ENCODE measurements at regions not wholly inside any gene's neighbourhood (a gene's known extent, or its start where the extent isn't known, plus 50 kb on each side); places are given as distances from the start of the nearest gene placed in this dataset.

DNA sequence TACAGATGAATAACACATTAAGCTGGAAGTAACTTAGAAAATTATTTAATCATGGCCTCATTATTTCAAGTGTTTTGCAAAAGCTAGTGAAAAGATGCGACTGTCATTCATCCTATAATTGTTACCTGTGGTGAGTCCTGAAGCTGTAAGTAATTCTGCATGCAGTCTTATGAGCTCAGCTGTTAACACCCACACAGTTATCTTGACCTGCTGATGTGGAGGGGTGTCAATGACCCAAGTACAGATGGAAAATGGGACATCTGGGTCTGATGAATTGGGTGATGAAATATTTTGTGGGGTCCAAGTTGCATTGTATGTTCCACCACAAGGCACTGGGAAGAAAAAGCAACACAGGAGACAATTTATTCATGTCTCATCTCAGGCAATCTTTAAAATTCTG is 68.9 kb downstream of the OR13A1 start:
- no TSS peak for BruUV-seq (replicated peaks)
- H4K8ac ChIP-seq (ENCODE audit: low read depth in 2 of 2, low read length in 2 of 2): no peak overlapping the region
- H3K9me1 ChIP-seq (ENCODE audit: insufficient read depth, low read length): no peaks in the 10 kb centered on the region
- POLR2A ChIA-PET (ENCODE audit: unreplicated experiment): no interaction called here
- H3K79me1 ChIP-seq (ENCODE audit: low read depth in 1 of 2, low read length in 2 of 2): no peaks in the 10 kb centered on the region
- no peak overlapping the region for H3K4ac ChIP-seq (ENCODE audit: low read depth, low read length)
- H3K9me3 ChIP-seq (ENCODE audit: control insufficient read depth, insufficient read depth, low read length): no peaks in the 10 kb centered on the region
- H4K91ac ChIP-seq (ENCODE audit: insufficient read depth, low read depth, low read length): no peak overlapping the region
- H3K23ac ChIP-seq (ENCODE audit: low read depth, low read length): no peak overlapping the region
- no peak overlapping the region for H3K56ac ChIP-seq (ENCODE audit: extremely low read depth, insufficient read depth, low read length)
- TF ChIP-seq RCOR1 (IDR thresholded peaks at IDR 0.05; ENCODE audit: insufficient replicate concordance, low read length) (no peak), MAFK (IDR thresholded peaks at IDR 0.05; ENCODE audit: low read depth, low read length) (no peak), BHLHE40 (IDR thresholded peaks at IDR 0.05; ENCODE audit: low read depth, low read length) (no peak), SMC3 (IDR thresholded peaks at IDR 0.05; ENCODE audit: low read depth, low read length) (no peak), RAD21 (IDR thresholded peaks at IDR 0.05; ENCODE audit: low read length) (no peak), RFX5 (IDR thresholded peaks at IDR 0.05; ENCODE audit: low read depth, low read length) (no peak), CHD1 (IDR thresholded peaks at IDR 0.05; ENCODE audit: low read depth, low read length) (no peak), NFE2L2 (IDR thresholded peaks at IDR 0.05; ENCODE audit: low read depth, low read length) (no peak), MXI1 (IDR thresholded peaks at IDR 0.05; ENCODE audit: borderline replicate concordance, low read depth, low read length) (no peak), CEBPB (IDR thresholded peaks at IDR 0.05; ENCODE audit: low read depth, low read length) (no peak), MAZ (IDR thresholded peaks at IDR 0.05; ENCODE audit: borderline replicate concordance, low read depth, low read length) (no peak), POLR2A (IDR thresholded peaks at IDR 0.05; ENCODE audit: low read depth, low read length) (no peak)
- TF ChIP-seq, protein P1, sequence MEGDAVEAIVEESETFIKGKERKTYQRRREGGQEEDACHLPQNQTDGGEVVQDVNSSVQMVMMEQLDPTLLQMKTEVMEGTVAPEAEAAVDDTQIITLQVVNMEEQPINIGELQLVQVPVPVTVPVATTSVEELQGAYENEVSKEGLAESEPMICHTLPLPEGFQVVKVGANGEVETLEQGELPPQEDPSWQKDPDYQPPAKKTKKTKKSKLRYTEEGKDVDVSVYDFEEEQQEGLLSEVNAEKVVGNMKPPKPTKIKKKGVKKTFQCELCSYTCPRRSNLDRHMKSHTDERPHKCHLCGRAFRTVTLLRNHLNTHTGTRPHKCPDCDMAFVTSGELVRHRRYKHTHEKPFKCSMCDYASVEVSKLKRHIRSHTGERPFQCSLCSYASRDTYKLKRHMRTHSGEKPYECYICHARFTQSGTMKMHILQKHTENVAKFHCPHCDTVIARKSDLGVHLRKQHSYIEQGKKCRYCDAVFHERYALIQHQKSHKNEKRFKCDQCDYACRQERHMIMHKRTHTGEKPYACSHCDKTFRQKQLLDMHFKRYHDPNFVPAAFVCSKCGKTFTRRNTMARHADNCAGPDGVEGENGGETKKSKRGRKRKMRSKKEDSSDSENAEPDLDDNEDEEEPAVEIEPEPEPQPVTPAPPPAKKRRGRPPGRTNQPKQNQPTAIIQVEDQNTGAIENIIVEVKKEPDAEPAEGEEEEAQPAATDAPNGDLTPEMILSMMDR (conservative IDR thresholded peaks at IDR 0.05; ENCODE audit: low read depth, low read length): no peak
- TF ChIP-seq, protein P2, sequence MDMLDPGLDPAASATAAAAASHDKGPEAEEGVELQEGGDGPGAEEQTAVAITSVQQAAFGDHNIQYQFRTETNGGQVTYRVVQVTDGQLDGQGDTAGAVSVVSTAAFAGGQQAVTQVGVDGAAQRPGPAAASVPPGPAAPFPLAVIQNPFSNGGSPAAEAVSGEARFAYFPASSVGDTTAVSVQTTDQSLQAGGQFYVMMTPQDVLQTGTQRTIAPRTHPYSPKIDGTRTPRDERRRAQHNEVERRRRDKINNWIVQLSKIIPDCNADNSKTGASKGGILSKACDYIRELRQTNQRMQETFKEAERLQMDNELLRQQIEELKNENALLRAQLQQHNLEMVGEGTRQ (IDR thresholded peaks at IDR 0.05; ENCODE audit: low read depth, low read length): no peak
- TF ChIP-seq, protein P3, sequence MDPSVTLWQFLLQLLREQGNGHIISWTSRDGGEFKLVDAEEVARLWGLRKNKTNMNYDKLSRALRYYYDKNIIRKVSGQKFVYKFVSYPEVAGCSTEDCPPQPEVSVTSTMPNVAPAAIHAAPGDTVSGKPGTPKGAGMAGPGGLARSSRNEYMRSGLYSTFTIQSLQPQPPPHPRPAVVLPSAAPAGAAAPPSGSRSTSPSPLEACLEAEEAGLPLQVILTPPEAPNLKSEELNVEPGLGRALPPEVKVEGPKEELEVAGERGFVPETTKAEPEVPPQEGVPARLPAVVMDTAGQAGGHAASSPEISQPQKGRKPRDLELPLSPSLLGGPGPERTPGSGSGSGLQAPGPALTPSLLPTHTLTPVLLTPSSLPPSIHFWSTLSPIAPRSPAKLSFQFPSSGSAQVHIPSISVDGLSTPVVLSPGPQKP (IDR thresholded peaks at IDR 0.05; ENCODE audit: borderline replicate concordance, low read depth, low read length): no peak
- no peak overlapping the region for H3K4me3 ChIP-seq (ENCODE audit: insufficient read depth, low read depth, low read length)
- H2AK5ac ChIP-seq (ENCODE audit: low read depth, low read length): no peak overlapping the region
- no peak overlapping the region for H3K18ac ChIP-seq (ENCODE audit: low read depth, low read length)
- no peak overlapping the region for H3K9ac ChIP-seq (ENCODE audit: low read depth, low read length)
- WGBS, 2 experiments (ENCODE audit: extremely low coverage in 2 of 2, insufficient read length in 1 of 2): no CpG with 5 or more reads among the region's 1 CpG
- in situ Hi-C loops (cut with MboI; ENCODE audit: low sequenced_read_pairs): no loop called here
- H2AK9ac ChIP-seq (replicated peaks; ENCODE audit: low read depth, low read length, poor library complexity): no peak overlapping the region
- no peak overlapping the region for H3K27ac ChIP-seq (ENCODE audit: insufficient read depth, low read length)
- H3K4me1 ChIP-seq (ENCODE audit: control insufficient read depth, insufficient read depth, low read length): no peaks in the 10 kb centered on the region
- no peaks in the 10 kb centered on the region for H4K20me1 ChIP-seq (ENCODE audit: insufficient read depth, low read length)
- H3K14ac ChIP-seq (replicated peaks; ENCODE audit: low read depth, low read length): no peak overlapping the region
- H2BK5ac ChIP-seq (ENCODE audit: low read depth, low read length, poor library complexity, severe bottlenecking): no peak overlapping the region
- H3K36me3 ChIP-seq (ENCODE audit: control insufficient read depth, insufficient read depth, low read length): no peaks in the 10 kb centered on the region
- no peak overlapping the region for H2AFZ ChIP-seq (replicated peaks; ENCODE audit: low read length, poor library complexity)
- no peak overlapping the region for H2BK15ac ChIP-seq (ENCODE audit: low read depth, low read length)
- no peak for DNase-seq
- H4K5ac ChIP-seq (ENCODE audit: low read depth, low read length): no peak overlapping the region
- ATAC-seq (ENCODE audit: low read depth): no peak
- CTCF ChIA-PET: no interaction called here
- no peak overlapping the region for H2BK20ac ChIP-seq (ENCODE audit: low read depth, low read length)
- dilution Hi-C loops (cut with HindIII; ENCODE audit: low sequenced_read_pairs, unreplicated experiment): no loop called here
- peaks cover 4% of the 10 kb centered on the region for H3K27me3 ChIP-seq (ENCODE audit: control insufficient read depth, insufficient read depth, low read length)
- H2BK120ac ChIP-seq (ENCODE audit: low read depth, low read length): no peak overlapping the region
- intact Hi-C loops (cut with micrococcal nuclease): no loop called here
- H3K4me2 ChIP-seq (ENCODE audit: low read depth, low read length): no peak overlapping the region
